ENCODE measurements at regions not wholly inside any gene's neighbourhood (a gene's known extent, or its start where the extent isn't known, plus 50 kb on each side); places are given as distances from the start of the nearest gene placed in this dataset.

DNA sequence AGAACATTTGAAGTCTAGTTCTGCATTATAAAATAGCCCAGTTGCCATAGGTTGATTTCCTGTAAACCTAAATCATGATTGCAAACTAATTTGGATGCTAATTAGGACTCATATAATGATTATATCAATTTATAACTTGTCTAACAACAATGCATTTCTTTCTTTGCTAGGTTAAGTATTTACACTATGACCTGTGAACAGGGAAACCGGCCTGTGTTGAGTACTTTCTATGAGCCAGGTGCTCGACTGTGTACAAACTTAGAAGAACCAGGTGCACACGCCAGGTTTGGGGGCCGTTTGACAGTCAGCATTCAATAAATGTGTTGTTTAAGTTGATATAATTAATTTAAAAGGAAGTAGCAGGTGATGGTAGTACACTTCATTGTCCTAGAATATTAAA lies 203.1 kb downstream of the TM9SF2 start:
- Histone ChIP-seq H3K79me2 (ENCODE audit: insufficient read depth, low read length) (no peaks in the 10 kb centered on the region), H3K36me3 (replicated peaks in 1 of 2; ENCODE audit: control insufficient read depth in 1 of 2, insufficient read depth in 2 of 2, low read length in 2 of 2) (no peaks in the 10 kb centered on the region), H2AFZ (ENCODE audit: low read length) (no peak overlapping the region), H3K9ac (ENCODE audit: insufficient read depth, low read depth, low read length) (no peak overlapping the region), H4K20me1 (ENCODE audit: insufficient read depth, low read length) (no peaks in the 10 kb centered on the region), H3K4me3 (replicated peaks in 1 of 3; ENCODE audit: insufficient read depth in 1 of 3, low read depth in 2 of 3, low read length in 3 of 3) (no peak overlapping the region), H3K4me1 (ENCODE audit: insufficient read depth, low read length) (no peaks in the 10 kb centered on the region), H3K27ac (ENCODE audit: extremely low read length, insufficient read depth, low read length) (no peak overlapping the region), H3K27me3 (ENCODE audit: control insufficient read depth in 1 of 2, insufficient read depth in 2 of 2, low read length in 2 of 2) (no peaks in the 10 kb centered on the region), H3K9me3 (ENCODE audit: low read length) (no peaks in the 10 kb centered on the region), H3K4me2 (ENCODE audit: low read depth, low read length) (no peak overlapping the region)
- FAIRE-seq: no peak
- no peak for DNase-seq (ENCODE audit: low spot score)
- BruUV-seq (replicated peaks): no TSS peak
- no peak for TF ChIP-seq ZNF446 (CRISPR knock-in tag; IDR thresholded peaks at IDR 0.05)
- no peak for TF ChIP-seq NFE2 (CRISPR knock-in tag; IDR thresholded peaks at IDR 0.05)
- no peak for TF ChIP-seq RXRB (CRISPR knock-in tag; IDR thresholded peaks at IDR 0.05; ENCODE audit: borderline replicate concordance)
- TF ChIP-seq SMARCE1 (IDR thresholded peaks at IDR 0.05; ENCODE audit: borderline replicate concordance): no peak
- CTCF ChIA-PET (ENCODE audit: low intra/inter-chr PET ratio, low total read pairs): no interaction called here
- in situ Hi-C loops (cut with HindIII; ENCODE audit: extremely low pct_ligation_motif_present, low pct_unique_long_range_greater_than_20kb): no loop called here
- intact Hi-C loops (cut with micrococcal nuclease; ENCODE audit: unreplicated experiment): no loop called here
- no peak for ATAC-seq
- POLR2A ChIA-PET: no interaction called here
- 85% methylated on average over 4 of the region's 4 CpGs for WGBS (ENCODE audit: low lambda C conversion rate)

GRCh38 chr13:99703908-99704307 lies 202.6 kb downstream of the TM9SF2 start:
- intact Hi-C loops (cut with micrococcal nuclease; ENCODE audit: unreplicated experiment): no loop called here
- no peak overlapping the region for H3K4me2 ChIP-seq (ENCODE audit: low read depth, low read length)
- DNase-seq (ENCODE audit: low spot score) (no peak), ATAC-seq (no peak), FAIRE-seq (no peak)
- no peak overlapping the region for H2AFZ ChIP-seq (ENCODE audit: low read length)
- no TSS peak for BruUV-seq (replicated peaks)
- ChIA-PET POLR2A (no interaction called here), CTCF (ENCODE audit: low intra/inter-chr PET ratio, low total read pairs) (no interaction called here)
- in situ Hi-C loops (cut with HindIII; ENCODE audit: extremely low pct_ligation_motif_present, low pct_unique_long_range_greater_than_20kb): no loop called here
- no peaks in the 10 kb centered on the region for H3K36me3 ChIP-seq (replicated peaks in 1 of 2; ENCODE audit: control insufficient read depth in 1 of 2, insufficient read depth in 2 of 2, low read length in 2 of 2)
- H3K4me3 ChIP-seq (replicated peaks in 1 of 3; ENCODE audit: insufficient read depth in 1 of 3, low read depth in 2 of 3, low read length in 3 of 3): no peak overlapping the region
- H3K27ac ChIP-seq (ENCODE audit: extremely low read length, insufficient read depth, low read length): no peak overlapping the region
- H3K4me1 ChIP-seq (ENCODE audit: insufficient read depth, low read length): no peaks in the 10 kb centered on the region
- H3K27me3 ChIP-seq (ENCODE audit: control insufficient read depth in 1 of 2, insufficient read depth in 2 of 2, low read length in 2 of 2): no peaks in the 10 kb centered on the region
- no peaks in the 10 kb centered on the region for H3K9me3 ChIP-seq (ENCODE audit: low read length)
- no peaks in the 10 kb centered on the region for H3K79me2 ChIP-seq (ENCODE audit: insufficient read depth, low read length)
- no peaks in the 10 kb centered on the region for H4K20me1 ChIP-seq (ENCODE audit: insufficient read depth, low read length)
- TF ChIP-seq ZMYM2 (CRISPR knock-in tag; IDR thresholded peaks at IDR 0.05) (no peak), FOXK1 (CRISPR knock-in tag; IDR thresholded peaks at IDR 0.05; ENCODE audit: borderline replicate concordance, low read depth) (no peak), JDP2 (CRISPR knock-in tag; IDR thresholded peaks at IDR 0.05; ENCODE audit: borderline replicate concordance) (no peak), ZNF558 (CRISPR knock-in tag; IDR thresholded peaks at IDR 0.05; ENCODE audit: borderline replicate concordance) (no peak), ZNF713 (CRISPR knock-in tag; IDR thresholded peaks at IDR 0.05) (no peak), DNMT1 (CRISPR knock-in tag; IDR thresholded peaks at IDR 0.05) (no peak), ZKSCAN8 (CRISPR knock-in tag; IDR thresholded peaks at IDR 0.05; ENCODE audit: borderline replicate concordance) (no peak), MAZ (IDR thresholded peaks at IDR 0.05; ENCODE audit: borderline replicate concordance, low read depth, low read length) (no peak), MAZ (CRISPR knock-in tag; IDR thresholded peaks at IDR 0.05; ENCODE audit: low read depth) (no peak), NFRKB (IDR thresholded peaks at IDR 0.05) (no peak), ZNF75D (CRISPR knock-in tag; IDR thresholded peaks at IDR 0.05; ENCODE audit: borderline replicate concordance) (no peak), ZNF354B (CRISPR knock-in tag; IDR thresholded peaks at IDR 0.05) (no peak), KAT8 (CRISPR knock-in tag; IDR thresholded peaks at IDR 0.05) (no peak), CENPX (CRISPR knock-in tag; IDR thresholded peaks at IDR 0.05) (no peak), IRF9 (CRISPR knock-in tag; IDR thresholded peaks at IDR 0.05; ENCODE audit: borderline replicate concordance) (no peak)
- TF ChIP-seq, protein P1, sequence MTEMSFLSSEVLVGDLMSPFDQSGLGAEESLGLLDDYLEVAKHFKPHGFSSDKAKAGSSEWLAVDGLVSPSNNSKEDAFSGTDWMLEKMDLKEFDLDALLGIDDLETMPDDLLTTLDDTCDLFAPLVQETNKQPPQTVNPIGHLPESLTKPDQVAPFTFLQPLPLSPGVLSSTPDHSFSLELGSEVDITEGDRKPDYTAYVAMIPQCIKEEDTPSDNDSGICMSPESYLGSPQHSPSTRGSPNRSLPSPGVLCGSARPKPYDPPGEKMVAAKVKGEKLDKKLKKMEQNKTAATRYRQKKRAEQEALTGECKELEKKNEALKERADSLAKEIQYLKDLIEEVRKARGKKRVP (CRISPR knock-in tag; IDR thresholded peaks at IDR 0.05): no peak
- no peak overlapping the region for H3K9ac ChIP-seq (ENCODE audit: insufficient read depth, low read depth, low read length)
